NCI-H526 (cell line): ENCODE measurements at regions not wholly inside any gene's neighbourhood (a gene's known extent, or its start where the extent isn't known, plus 50 kb on each side); places are given as distances from the start of the nearest gene placed in this dataset.

ENCODE experiments used
- DNase-seq, 2 experiments: peaks; one replicate each; lab custom pipeline; 2025; lab: John Stamatoyannopoulos, UW

- DNase-seq: peak in 1 of 2 experiments; percentile 22
Observed at GRCh38 chr3:186487819-186488218, 56.4 kb downstream of the CRYGS start.

DNA sequence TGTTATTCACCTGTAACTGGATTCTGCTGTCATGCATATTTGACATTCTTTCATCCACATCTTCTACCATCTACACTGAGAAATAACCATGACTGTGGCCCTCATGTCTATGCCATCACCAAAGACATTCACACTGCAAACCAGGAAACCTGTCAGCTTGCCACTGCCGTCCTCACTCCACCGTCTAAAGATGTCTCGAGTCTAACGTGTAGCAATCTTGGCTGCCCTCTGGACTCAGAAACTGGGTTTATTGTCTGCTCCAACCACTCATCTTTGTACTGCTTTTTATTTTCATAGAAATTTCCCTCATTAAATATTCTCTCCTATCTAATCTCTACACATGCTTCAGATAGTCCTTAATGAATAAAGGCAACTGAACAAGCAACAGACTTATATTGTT lies 57.1 kb downstream of the CRYGS start:
- no peak for DNase-seq

GRCh38 chr3:186483611-186484340 lies 60.4 kb downstream of the CRYGS start:
- DNase-seq: no peak

DNA sequence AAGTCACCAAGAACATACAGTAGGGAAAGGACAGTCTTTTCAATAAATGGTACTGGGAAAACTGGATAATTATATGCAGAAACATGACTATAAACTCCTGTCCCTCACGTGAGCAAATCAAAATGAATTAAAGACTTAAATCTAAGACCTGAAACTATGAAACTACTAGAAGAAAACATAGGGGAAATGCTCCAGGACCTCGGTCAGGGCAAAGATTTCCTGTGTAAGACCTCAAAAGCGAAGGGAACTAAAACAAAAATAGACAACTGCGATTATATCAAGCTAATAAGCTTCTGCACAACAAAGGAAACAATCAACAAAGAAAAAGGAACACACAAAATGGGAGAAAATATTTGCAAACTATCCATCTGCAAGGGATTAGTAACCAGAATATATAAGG lies 62.7 kb downstream of the CRYGS start:
- no peak for DNase-seq

DNA sequence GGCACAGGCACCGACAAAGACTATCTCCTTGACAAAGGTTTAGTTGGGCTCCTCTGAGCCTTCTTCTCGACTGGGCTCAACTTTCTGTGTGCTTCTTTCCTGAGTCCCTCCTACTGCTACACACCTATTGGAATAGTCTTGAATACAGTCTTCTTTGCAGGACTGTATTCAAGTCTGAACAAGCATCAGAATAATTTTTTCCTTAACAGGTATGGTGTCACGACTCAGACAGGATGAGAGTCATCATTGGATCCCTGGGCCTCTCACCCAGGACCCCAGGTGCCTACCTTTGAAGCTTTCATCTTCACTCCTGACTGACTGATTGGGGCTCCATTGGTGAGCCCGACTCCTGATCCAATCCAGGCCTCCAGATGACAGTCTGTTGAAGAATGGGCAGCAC lies 66.3 kb downstream of the CRYGS start:
- DNase-seq: no peak

- DNase-seq: no peak
Observed at GRCh38 chr3:186477033-186477432, 67.1 kb downstream of the CRYGS start.

GRCh38 chr3:186476541-186476940 lies 67.6 kb downstream of the CRYGS start:
- no peak for DNase-seq

- peak; percentile 14 to 39 for DNase-seq
Observed at GRCh38 chr3:186476044-186476468, 68.1 kb downstream of the CRYGS start.

DNA sequence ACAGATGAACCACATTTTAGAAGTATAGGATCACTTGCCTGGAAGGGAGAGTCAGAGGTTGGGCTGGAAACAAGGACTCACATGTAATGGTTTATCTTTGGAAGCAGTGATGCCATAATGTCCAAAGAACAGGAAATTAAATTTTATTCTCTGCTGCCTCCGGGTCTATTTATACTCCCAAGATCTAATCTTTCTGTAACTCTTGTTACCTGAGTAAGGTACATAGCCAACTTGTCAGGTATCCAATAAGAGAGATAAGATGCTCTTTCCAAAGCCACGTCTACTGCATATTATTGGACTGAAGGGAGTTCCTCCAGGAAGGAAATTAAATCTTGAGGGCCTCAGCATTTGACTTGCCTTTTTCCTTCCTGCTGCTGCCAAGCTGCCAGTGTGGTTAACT lies 71.0 kb downstream of the CRYGS start:
- no peak for DNase-seq

DNA sequence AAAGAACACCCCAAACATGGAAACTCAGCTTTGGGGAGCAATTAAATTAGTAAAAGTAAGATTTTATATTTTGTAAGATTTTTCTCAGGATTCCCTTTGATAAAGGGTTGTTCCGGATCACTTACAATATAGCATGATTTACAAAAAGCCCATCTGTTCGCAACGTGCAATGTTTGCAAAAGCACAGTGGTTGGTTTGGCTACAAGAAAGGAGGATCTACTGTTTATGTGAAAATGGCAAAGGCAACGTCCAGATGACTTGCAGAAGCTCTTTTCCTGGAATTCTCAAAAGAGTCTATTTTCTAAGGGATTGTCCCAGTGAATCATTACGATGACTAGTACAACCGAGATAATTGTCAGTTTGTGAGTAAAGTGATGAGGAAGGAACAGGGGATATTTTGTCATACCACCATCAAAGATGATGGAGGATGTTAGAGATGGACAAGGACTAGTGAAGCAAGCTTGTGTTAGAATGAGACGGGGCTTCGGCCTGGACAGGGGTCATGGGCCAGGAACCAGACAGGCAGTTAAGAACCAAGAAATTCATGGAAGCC lies 71.6 kb downstream of the CRYGS start:
- no peak for DNase-seq

DNA sequence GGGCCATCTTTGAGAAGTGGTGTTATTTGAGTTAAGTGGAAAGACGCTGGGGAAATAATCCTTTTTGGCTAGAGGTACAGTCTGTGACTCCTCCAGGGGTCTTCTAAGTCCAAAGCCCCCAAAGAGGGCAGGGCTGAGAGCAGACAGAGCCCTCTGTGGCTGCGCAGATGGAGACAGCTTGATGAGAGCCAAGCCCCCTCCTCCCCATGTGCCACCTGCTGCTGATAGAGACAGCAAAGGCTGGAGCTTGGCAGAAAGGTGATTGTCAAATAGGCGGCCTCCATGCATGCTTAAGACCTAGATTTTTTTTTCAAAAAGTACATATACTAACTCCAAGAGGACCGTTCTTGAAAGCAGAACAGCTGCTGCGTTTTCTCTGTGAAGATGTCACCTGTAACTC lies 72.4 kb downstream of the CRYGS start:
- DNase-seq: no peak

DNA sequence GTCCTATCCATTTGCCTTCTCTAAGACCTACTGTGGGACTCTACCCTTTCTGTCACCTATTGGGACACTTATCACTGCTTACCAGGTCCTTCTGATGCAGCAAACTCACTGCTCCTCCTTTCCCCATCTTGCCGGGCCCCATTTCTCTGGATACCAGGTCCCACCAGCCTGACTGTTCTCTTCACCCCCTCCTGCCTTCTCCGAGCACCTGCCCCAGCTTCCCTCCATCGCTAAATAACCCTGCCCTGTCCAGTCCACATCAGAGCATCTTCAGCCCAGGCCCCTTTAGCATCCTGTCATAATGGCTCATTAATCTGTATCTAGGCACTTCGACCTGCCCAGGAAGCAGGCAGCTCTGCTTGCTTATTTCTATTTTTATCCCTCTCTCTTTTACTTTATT lies 74.7 kb downstream of the CRYGS start:
- no peak for DNase-seq

- no peak for DNase-seq
Observed at GRCh38 chr3:186467969-186468368, 76.2 kb downstream of the CRYGS start.

- no peak for DNase-seq
Observed at GRCh38 chr3:186466391-186466974, 77.7 kb downstream of the CRYGS start.

- DNase-seq: no peak
Observed at GRCh38 chr3:186465508-186465907, 78.7 kb downstream of the CRYGS start.

DNA sequence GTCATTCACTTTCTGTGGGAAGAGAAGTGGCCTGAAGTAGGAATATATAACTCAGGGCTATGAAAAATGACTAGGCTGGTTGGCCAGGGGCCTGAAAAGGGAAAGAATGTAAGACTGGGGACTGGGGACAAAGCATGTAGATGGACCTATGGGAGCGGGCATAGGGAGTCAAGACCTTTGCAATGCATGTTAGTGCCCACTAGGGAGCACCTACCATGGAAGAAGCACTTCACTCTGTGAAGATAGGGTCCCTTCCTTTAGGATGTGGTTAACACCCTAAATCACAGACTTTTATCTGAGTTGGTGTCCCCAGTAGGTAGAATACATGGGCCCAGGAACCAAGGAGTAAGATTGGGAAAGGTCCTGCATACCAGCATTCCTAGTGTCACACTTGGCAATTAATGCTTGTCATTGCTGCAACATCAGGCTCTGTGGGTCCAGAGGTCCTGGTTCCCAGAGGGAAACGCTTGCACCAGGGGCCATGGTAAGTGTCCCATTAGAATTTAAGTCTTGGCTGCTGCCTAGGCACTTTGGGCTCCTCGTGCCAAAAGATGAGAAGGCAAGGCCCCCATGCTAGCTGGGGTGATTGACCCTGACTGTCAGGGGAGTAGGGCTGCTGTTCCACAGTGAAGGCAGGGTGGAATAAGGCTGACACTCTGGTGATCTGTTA lies 79.6 kb downstream of the CRYGS start:
- DNase-seq: no peak

- no peak for DNase-seq
Observed at GRCh38 chr3:186461141-186461540, 83.0 kb downstream of the CRYGS start.

DNA sequence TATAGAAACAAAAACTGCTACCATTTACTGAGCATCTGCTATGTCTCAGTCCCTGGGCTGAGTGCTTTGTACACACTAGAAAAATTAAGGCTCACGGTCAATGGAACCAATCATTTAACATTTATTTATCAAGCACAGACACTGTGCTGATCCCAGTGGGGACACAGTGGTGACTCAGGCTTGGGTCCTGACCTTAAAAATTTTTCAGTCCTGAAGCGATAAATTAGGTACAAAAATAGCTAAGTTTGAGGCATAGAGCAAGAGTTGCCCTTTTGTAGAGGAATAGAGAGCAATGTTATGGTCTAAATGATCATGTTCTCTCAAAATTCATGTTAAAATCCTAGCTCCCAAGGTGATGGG lies 85.1 kb downstream of the CRYGS start:
- no peak for DNase-seq

- DNase-seq: no peak
Observed at GRCh38 chr3:186458306-186459107, 85.7 kb downstream of the CRYGS start.

- no peak for DNase-seq
Observed at GRCh38 chr3:186457236-186457635, 86.9 kb downstream of the CRYGS start.

DNA sequence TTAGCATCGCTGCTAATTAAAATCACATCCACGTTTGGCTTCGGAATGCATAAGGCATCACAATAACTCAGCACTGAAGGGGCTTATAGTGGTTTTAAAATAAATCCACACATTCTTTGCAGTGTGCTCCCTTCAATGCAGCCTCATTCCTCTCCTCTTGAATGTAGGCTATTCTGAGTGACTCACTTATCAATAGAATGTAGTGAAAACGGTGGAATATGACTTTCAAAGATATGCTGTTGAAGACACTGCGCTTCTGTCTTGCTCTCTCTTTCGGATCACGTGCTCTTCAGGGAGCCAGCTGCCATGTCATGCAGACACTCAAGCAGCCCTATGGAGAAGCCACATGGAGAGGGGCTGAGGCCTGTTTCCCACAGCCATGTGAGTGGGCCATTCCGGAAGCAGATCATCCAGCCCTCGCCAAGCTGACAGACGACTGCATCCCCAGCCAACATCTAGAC lies 87.4 kb downstream of the CRYGS start:
- no peak for DNase-seq
